ENCODE measurements at regions not wholly inside any gene's neighbourhood (a gene's known extent, or its start where the extent isn't known, plus 50 kb on each side); places are given as distances from the start of the nearest gene placed in this dataset.

- TF ChIP-seq, protein P1, sequence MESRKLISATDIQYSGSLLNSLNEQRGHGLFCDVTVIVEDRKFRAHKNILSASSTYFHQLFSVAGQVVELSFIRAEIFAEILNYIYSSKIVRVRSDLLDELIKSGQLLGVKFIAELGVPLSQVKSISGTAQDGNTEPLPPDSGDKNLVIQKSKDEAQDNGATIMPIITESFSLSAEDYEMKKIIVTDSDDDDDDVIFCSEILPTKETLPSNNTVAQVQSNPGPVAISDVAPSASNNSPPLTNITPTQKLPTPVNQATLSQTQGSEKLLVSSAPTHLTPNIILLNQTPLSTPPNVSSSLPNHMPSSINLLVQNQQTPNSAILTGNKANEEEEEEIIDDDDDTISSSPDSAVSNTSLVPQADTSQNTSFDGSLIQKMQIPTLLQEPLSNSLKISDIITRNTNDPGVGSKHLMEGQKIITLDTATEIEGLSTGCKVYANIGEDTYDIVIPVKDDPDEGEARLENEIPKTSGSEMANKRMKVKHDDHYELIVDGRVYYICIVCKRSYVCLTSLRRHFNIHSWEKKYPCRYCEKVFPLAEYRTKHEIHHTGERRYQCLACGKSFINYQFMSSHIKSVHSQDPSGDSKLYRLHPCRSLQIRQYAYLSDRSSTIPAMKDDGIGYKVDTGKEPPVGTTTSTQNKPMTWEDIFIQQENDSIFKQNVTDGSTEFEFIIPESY (IDR thresholded peaks at IDR 0.05) = no peak
Measured at GRCh38 chr13:30052120-30052519, 201.7 kb upstream of the UBL3 start (continued).

DNA sequence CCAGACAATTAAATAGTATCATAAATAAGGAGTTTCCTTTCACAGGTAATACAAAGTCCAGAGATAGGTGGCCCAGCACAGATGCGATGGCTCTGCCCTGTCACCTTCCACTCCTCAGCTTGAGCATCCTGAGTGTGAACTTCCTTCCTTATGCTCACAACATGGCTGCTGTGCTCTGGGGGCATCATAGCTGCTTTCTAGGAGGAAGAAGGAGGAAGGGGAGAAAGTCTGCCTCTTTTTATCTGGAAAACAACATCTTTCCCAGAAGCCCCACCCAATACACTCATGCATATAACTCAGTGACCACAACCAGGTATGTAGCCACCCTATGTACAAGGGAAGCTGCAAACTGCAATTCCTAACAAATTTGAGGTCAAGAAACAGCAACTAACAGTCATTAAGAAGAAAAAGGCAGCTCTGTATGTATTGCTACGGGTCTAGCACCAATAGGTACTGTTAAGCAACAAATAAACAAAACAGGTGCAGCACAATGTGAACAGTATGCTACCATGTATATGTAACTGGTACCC, 201.2 kb upstream of the UBL3 start:
- H3K27me3 ChIP-seq (ENCODE audit: control insufficient read depth in 4 of 4, insufficient read depth in 4 of 4, low read length in 3 of 4) = no peaks in the 10 kb centered on the region
- peaks cover 0 to 1% (median 0%) of the 10 kb centered on the region in 4 donors for H3K9me3 ChIP-seq (ENCODE audit: control insufficient read depth in 4 of 4, low read length in 3 of 4)
- H3K4me1 ChIP-seq (ENCODE audit: control insufficient read depth in 4 of 4, insufficient read depth in 4 of 4, low read length in 3 of 4) = peaks cover 0 to 9% (median 4%) of the 10 kb centered on the region in 4 donors
- DNase-seq (ENCODE audit: low spot score) = no peak
- H3K4me3 ChIP-seq (ENCODE audit: low read depth in 1 of 3, low read length in 3 of 3) = no peak overlapping the region
- H3K27ac ChIP-seq (ENCODE audit: low read depth in 1 of 2, low read length in 2 of 2) = no peak overlapping the region
- WGBS = 81% methylated on average over 2 of the region's 2 CpGs
- TF ChIP-seq SP1 (IDR thresholded peaks at IDR 0.05) (no peak), GABPA (IDR thresholded peaks at IDR 0.05 in 1 of 2, conservative IDR thresholded peaks at IDR 0.05 in 1 of 2) (no peak), RXRA (IDR thresholded peaks at IDR 0.05) (no peak), ATF3 (IDR thresholded peaks at IDR 0.05) (no peak), RAD21 (IDR thresholded peaks at IDR 0.05) (no peak), HNF4G (IDR thresholded peaks at IDR 0.05) (no peak), NR2F2 (IDR thresholded peaks at IDR 0.05) (no peak), YY1 (IDR thresholded peaks at IDR 0.05) (no peak), MAX (IDR thresholded peaks at IDR 0.05) (no peak), FOXA2 (IDR thresholded peaks at IDR 0.05) (no peak), FOXA1 (IDR thresholded peaks at IDR 0.05) (no peak), TAF1 (conservative IDR thresholded peaks at IDR 0.05) (no peak), HNF4A (conservative IDR thresholded peaks at IDR 0.05) (no peak), JUND (IDR thresholded peaks at IDR 0.05) (no peak), EGR1 (IDR thresholded peaks at IDR 0.05; ENCODE audit: low read depth in 2 of 2) (no peak)
- TF ChIP-seq, protein P1 (IDR thresholded peaks at IDR 0.05) = no peak
- TF ChIP-seq, protein P2, sequence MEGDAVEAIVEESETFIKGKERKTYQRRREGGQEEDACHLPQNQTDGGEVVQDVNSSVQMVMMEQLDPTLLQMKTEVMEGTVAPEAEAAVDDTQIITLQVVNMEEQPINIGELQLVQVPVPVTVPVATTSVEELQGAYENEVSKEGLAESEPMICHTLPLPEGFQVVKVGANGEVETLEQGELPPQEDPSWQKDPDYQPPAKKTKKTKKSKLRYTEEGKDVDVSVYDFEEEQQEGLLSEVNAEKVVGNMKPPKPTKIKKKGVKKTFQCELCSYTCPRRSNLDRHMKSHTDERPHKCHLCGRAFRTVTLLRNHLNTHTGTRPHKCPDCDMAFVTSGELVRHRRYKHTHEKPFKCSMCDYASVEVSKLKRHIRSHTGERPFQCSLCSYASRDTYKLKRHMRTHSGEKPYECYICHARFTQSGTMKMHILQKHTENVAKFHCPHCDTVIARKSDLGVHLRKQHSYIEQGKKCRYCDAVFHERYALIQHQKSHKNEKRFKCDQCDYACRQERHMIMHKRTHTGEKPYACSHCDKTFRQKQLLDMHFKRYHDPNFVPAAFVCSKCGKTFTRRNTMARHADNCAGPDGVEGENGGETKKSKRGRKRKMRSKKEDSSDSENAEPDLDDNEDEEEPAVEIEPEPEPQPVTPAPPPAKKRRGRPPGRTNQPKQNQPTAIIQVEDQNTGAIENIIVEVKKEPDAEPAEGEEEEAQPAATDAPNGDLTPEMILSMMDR (IDR thresholded peaks at IDR 0.05; ENCODE audit: low read depth, low read length, missing input control) = no peak
- TF ChIP-seq, protein P3, sequence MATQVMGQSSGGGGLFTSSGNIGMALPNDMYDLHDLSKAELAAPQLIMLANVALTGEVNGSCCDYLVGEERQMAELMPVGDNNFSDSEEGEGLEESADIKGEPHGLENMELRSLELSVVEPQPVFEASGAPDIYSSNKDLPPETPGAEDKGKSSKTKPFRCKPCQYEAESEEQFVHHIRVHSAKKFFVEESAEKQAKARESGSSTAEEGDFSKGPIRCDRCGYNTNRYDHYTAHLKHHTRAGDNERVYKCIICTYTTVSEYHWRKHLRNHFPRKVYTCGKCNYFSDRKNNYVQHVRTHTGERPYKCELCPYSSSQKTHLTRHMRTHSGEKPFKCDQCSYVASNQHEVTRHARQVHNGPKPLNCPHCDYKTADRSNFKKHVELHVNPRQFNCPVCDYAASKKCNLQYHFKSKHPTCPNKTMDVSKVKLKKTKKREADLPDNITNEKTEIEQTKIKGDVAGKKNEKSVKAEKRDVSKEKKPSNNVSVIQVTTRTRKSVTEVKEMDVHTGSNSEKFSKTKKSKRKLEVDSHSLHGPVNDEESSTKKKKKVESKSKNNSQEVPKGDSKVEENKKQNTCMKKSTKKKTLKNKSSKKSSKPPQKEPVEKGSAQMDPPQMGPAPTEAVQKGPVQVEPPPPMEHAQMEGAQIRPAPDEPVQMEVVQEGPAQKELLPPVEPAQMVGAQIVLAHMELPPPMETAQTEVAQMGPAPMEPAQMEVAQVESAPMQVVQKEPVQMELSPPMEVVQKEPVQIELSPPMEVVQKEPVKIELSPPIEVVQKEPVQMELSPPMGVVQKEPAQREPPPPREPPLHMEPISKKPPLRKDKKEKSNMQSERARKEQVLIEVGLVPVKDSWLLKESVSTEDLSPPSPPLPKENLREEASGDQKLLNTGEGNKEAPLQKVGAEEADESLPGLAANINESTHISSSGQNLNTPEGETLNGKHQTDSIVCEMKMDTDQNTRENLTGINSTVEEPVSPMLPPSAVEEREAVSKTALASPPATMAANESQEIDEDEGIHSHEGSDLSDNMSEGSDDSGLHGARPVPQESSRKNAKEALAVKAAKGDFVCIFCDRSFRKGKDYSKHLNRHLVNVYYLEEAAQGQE (IDR thresholded peaks at IDR 0.05) = no peak
- H3K36me3 ChIP-seq (ENCODE audit: control insufficient read depth in 4 of 4, insufficient read depth in 3 of 4, low read depth in 1 of 4, low read length in 3 of 4) = no peaks in the 10 kb centered on the region
- no peak overlapping the region for H3K9ac ChIP-seq (ENCODE audit: low read depth in 1 of 2, low read length in 2 of 2)

All from liver (tissue), 8 donors.